Astrocyte (in vitro differentiated cells and primary cell): ENCODE measurements at regions not wholly inside any gene's neighbourhood (a gene's known extent, or its start where the extent isn't known, plus 50 kb on each side); places are given as distances from the start of the nearest gene placed in this dataset.

Source experiments
- CTCF ChIP-seq: IDR thresholded peaks from 2 replicates; pipeline ENCODE4 v1.5.1; 2011; ENCODE audit warnings: low read depth, mild to moderate bottlenecking, inconsistent platforms, low read length, moderate library complexity; ENCODE audit not compliant: insufficient read depth
- EZH2 ChIP-seq: IDR thresholded peaks from 2 replicates; pipeline ENCODE4 v1.6.1; 2012; ENCODE audit warnings: mild to moderate bottlenecking, low read length, inconsistent platforms; ENCODE audit not compliant: insufficient read depth

GRCh38 chr5:115684513-115685037 lies 58.7 kb upstream of the TMED7 start:
- TF ChIP-seq CTCF (no peak), EZH2 (no peak)
